K562 (cell line): ENCODE measurements at regions not wholly inside any gene's neighbourhood (a gene's known extent, or its start where the extent isn't known, plus 50 kb on each side); places are given as distances from the start of the nearest gene placed in this dataset.

ENCODE experiments used
- ETV5 ChIP-seq: sonication (generic); formaldehyde crosslinking; IDR thresholded peaks from 2 replicates; pipeline ENCODE4 v1.4.0; 2020; ENCODE audit warnings: low read depth, mild to moderate bottlenecking, missing genetic modification reagents
- EZH2 ChIP-seq: IDR thresholded peaks from 2 replicates; pipeline ENCODE4 v1.6.1; 2012; ENCODE audit warnings: low read depth, mild to moderate bottlenecking, inconsistent platforms, low read length, borderline replicate concordance
- POLR2AphosphoS5 ChIP-seq: IDR thresholded peaks from 2 replicates; pipeline ENCODE4 v1.6.1; 2011; ENCODE audit warnings: mild to moderate bottlenecking, low read depth, low read length, moderate library complexity; ENCODE audit not compliant: control insufficient read depth, insufficient read depth
- POLR2B ChIP-seq: fragments of 450-650 bp; IDR thresholded peaks from 2 replicates; pipeline ENCODE4 v1.6.1; 2018; ENCODE audit warnings: low read depth; ENCODE audit not compliant: partially characterized antibody
- TEAD2 ChIP-seq: fragments of 450-650 bp; IDR thresholded peaks from 2 replicates; pipeline ENCODE4 v1.6.1; 2016; ENCODE audit warnings: missing genetic modification characterization, control low read depth, missing compliant biosample characterization
- ZNF384 ChIP-seq: IDR thresholded peaks from 2 replicates; pipeline ENCODE4 v1.6.1; 2012; ENCODE audit warnings: low read depth, low read length, improper control_type of control experiment
- ZNF76 ChIP-seq: fragments of 250-450 bp; sonication (Bioruptor Pico); IDR thresholded peaks from 2 replicates; pipeline ENCODE4 v1.4.0; 2020; ENCODE audit warnings: mild to moderate bottlenecking, moderate library complexity, borderline replicate concordance
- TF ChIP-seq, protein P1 (sequence below): fragments of 450-650 bp; IDR thresholded peaks from 2 replicates; pipeline ENCODE4 v1.6.1; 2018; ENCODE audit not compliant: partially characterized antibody
- TF ChIP-seq, protein P2 (sequence below): fragments of 200-800 bp; sonication (Bioruptor generic); IDR thresholded peaks from 2 replicates; pipeline ENCODE4 v1.6.1; 2016; ENCODE audit warnings: missing genetic modification characterization, missing compliant biosample characterization
- TF ChIP-seq, protein P3 (sequence below), 3 experiments: IDR thresholded peaks in 2 of 3; conservative IDR thresholded peaks in 1 of 3; 2 replicates each; pipeline ENCODE4 v1.5.1; 2011 to 2012; ENCODE audit warnings: low read length in 3 of 3, mild to moderate bottlenecking in 3 of 3, control low read depth in 2 of 3, improper control_type of control experiment in 1 of 3, inconsistent platforms in 1 of 3, low read depth in 1 of 3, mixed read lengths in 1 of 3, moderate library complexity in 1 of 3; ENCODE audit not compliant: insufficient read depth in 2 of 3
- TF ChIP-seq, protein P4 (sequence below), 2 experiments: fragments of 450-650 bp; IDR thresholded peaks; 2 replicates each; pipeline ENCODE4 v1.6.1; 2016

DNA sequence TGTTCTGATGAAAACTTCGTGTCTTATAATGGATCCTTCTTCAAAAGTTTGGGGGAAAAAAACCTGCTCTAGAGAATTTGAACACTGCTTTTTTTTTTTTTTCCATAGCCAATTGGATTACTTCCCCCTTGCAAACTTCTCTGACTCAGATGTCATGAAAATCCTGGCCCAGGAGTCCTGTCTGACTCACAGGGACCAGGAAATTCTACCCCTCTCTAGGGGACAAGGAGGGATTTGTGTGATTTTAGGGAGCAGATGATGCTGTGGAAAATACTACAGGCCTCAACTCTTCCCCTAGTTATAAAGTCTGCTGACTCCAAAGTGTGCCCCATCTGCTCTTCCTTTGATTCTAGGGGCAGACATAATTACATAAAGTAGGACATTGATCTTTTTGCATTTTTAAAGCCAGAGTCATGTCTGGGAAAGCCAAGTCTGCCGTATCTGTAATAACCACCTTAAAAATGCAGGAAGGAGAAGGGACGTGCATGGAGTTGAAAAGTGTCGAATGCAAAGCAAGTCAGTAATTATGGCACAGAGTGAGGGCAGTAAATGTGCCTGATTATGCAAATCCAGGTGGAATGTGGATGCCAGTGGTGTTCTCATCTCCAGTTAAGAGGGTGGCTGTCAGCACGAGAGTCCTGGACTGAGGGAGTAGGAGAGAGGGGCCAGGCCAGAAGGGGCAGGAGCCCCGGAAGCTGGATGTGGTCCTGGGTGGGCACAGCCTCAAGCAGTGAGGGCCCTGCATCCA is 144.3 kb upstream of the SULF2 start:
- TF ChIP-seq, protein P1, sequence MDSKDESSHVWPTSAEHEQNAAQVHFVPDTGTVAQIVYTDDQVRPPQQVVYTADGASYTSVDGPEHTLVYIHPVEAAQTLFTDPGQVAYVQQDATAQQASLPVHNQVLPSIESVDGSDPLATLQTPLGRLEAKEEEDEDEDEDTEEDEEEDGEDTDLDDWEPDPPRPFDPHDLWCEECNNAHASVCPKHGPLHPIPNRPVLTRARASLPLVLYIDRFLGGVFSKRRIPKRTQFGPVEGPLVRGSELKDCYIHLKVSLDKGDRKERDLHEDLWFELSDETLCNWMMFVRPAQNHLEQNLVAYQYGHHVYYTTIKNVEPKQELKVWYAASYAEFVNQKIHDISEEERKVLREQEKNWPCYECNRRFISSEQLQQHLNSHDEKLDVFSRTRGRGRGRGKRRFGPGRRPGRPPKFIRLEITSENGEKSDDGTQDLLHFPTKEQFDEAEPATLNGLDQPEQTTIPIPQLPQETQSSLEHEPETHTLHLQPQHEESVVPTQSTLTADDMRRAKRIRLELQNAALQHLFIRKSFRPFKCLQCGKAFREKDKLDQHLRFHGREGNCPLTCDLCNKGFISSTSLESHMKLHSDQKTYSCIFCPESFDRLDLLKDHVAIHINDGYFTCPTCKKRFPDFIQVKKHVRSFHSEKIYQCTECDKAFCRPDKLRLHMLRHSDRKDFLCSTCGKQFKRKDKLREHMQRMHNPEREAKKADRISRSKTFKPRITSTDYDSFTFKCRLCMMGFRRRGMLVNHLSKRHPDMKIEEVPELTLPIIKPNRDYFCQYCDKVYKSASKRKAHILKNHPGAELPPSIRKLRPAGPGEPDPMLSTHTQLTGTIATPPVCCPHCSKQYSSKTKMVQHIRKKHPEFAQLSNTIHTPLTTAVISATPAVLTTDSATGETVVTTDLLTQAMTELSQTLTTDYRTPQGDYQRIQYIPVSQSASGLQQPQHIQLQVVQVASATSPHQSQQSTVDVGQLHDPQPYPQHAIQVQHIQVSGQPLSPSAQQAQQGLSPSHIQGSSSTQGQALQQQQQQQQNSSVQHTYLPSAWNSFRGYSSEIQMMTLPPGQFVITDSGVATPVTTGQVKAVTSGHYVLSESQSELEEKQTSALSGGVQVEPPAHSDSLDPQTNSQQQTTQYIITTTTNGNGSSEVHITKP, result no peak
- TF ChIP-seq ZNF76 (CRISPR knock-in tag) (no peak), ETV5 (no peak), POLR2AphosphoS5 (no peak), TEAD2 (no peak), EZH2 (no peak), ZNF384 (no peak), POLR2B (no peak)
- TF ChIP-seq, protein P2, sequence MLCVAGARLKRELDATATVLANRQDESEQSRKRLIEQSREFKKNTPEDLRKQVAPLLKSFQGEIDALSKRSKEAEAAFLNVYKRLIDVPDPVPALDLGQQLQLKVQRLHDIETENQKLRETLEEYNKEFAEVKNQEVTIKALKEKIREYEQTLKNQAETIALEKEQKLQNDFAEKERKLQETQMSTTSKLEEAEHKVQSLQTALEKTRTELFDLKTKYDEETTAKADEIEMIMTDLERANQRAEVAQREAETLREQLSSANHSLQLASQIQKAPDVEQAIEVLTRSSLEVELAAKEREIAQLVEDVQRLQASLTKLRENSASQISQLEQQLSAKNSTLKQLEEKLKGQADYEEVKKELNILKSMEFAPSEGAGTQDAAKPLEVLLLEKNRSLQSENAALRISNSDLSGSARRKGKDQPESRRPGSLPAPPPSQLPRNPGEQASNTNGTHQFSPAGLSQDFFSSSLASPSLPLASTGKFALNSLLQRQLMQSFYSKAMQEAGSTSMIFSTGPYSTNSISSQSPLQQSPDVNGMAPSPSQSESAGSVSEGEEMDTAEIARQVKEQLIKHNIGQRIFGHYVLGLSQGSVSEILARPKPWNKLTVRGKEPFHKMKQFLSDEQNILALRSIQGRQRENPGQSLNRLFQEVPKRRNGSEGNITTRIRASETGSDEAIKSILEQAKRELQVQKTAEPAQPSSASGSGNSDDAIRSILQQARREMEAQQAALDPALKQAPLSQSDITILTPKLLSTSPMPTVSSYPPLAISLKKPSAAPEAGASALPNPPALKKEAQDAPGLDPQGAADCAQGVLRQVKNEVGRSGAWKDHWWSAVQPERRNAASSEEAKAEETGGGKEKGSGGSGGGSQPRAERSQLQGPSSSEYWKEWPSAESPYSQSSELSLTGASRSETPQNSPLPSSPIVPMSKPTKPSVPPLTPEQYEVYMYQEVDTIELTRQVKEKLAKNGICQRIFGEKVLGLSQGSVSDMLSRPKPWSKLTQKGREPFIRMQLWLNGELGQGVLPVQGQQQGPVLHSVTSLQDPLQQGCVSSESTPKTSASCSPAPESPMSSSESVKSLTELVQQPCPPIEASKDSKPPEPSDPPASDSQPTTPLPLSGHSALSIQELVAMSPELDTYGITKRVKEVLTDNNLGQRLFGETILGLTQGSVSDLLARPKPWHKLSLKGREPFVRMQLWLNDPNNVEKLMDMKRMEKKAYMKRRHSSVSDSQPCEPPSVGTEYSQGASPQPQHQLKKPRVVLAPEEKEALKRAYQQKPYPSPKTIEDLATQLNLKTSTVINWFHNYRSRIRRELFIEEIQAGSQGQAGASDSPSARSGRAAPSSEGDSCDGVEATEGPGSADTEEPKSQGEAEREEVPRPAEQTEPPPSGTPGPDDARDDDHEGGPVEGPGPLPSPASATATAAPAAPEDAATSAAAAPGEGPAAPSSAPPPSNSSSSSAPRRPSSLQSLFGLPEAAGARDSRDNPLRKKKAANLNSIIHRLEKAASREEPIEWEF (CRISPR knock-in tag), result no peak
- TF ChIP-seq, protein P3, sequence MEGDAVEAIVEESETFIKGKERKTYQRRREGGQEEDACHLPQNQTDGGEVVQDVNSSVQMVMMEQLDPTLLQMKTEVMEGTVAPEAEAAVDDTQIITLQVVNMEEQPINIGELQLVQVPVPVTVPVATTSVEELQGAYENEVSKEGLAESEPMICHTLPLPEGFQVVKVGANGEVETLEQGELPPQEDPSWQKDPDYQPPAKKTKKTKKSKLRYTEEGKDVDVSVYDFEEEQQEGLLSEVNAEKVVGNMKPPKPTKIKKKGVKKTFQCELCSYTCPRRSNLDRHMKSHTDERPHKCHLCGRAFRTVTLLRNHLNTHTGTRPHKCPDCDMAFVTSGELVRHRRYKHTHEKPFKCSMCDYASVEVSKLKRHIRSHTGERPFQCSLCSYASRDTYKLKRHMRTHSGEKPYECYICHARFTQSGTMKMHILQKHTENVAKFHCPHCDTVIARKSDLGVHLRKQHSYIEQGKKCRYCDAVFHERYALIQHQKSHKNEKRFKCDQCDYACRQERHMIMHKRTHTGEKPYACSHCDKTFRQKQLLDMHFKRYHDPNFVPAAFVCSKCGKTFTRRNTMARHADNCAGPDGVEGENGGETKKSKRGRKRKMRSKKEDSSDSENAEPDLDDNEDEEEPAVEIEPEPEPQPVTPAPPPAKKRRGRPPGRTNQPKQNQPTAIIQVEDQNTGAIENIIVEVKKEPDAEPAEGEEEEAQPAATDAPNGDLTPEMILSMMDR (IDR thresholded peaks at IDR 0.05 in 2 of 3, conservative IDR thresholded peaks at IDR 0.05 in 1 of 3; ENCODE audit: insufficient read depth in 2 of 3, low read depth in 1 of 3, low read length in 3 of 3), result no peak
- TF ChIP-seq, protein P4, sequence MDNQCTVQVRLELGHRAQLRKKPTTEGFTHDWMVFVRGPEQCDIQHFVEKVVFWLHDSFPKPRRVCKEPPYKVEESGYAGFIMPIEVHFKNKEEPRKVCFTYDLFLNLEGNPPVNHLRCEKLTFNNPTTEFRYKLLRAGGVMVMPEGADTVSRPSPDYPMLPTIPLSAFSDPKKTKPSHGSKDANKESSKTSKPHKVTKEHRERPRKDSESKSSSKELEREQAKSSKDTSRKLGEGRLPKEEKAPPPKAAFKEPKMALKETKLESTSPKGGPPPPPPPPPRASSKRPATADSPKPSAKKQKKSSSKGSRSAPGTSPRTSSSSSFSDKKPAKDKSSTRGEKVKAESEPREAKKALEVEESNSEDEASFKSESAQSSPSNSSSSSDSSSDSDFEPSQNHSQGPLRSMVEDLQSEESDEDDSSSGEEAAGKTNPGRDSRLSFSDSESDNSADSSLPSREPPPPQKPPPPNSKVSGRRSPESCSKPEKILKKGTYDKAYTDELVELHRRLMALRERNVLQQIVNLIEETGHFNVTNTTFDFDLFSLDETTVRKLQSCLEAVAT (IDR thresholded peaks at IDR 0.05), result no peak
